GM18502 (cell line): ENCODE measurements at regions not wholly inside any gene's neighbourhood (a gene's known extent, or its start where the extent isn't known, plus 50 kb on each side); places are given as distances from the start of the nearest gene placed in this dataset.

Experiments
- ATAC-seq: cut with Tn5 transposase; IDR thresholded peaks from one replicate; pipeline ENCODE4 v1.9.1; 2021; ENCODE audit warnings: mild to moderate bottlenecking; ENCODE audit not compliant: unreplicated experiment, poor library complexity

DNA sequence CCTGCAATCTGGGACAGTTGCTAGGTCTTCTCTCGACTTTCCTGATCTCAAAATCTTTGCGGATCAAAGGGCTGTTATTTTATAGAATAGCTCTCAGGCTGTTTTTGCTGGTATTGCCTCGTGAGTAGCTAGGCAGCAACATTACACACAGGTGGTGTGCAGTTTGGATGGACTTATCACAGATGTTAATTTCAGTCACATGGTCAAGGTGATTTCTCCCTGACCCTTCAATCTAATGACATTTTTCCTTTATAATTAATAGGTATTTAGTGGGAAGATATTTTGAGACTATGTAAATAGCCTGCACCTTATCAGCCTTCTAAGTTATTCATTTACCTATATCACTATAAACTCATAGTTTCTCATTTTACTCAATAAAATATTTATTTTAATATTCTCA is 309.6 kb upstream of the PRKCQ start:
- ATAC-seq, result no peak

DNA sequence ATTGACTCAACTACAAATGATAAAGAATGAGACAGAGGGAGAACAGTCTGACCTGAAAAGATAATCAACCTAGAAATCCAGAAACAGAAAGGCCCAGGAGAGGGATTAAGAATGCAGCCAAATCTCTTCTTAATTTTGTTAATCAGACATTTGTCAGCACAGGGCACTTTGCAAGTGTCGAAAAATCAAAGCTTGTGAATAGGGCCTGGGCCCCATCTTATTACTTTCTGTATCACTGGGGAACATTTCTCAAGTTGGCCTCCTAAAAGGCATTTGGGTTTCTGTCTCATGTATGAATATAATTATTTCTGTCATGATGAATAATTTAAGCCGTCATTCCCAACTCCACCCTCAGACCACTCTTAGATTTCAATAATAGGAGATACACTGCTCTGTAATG is 308.4 kb upstream of the PRKCQ start:
- ATAC-seq, result no peak

DNA sequence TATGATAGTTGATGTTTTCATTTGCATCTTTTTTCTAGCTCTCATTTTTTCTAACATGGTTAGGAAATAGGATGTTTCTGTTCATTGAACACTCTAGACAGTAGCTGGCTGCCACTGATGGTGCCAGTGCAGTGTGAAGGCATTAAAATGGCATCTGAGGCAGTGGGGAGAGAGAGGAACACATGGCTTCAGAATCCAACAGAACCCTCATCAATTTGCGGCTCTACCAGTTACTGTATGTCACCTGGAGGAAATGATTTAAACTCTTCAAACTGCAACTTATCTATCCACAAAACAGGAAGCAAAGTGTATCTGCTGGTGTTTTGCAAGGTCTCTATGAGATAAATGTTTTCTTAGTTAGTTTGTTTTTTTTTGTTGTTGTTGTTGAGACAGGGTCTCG is 305.2 kb upstream of the PRKCQ start:
- ATAC-seq, result no peak

DNA sequence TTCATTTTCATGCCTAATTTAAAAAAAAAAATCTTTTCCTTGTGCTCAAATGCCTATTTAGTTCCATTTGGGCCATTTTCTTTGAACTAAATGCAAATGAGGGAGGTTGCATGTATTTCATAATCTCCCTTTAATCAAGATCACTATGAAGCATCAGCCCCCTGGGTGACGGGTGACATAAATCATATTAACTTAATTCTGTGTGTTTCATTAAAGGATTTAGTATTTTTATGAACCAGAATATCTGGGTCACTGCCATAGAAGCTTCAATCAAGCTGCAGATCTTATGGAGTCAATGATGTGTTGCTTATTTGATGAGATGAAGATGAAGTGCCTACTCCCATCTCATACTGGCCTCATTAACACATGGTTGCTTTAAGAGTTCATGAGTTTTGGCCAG is 301.9 kb upstream of the PRKCQ start:
- ATAC-seq, result no peak

DNA sequence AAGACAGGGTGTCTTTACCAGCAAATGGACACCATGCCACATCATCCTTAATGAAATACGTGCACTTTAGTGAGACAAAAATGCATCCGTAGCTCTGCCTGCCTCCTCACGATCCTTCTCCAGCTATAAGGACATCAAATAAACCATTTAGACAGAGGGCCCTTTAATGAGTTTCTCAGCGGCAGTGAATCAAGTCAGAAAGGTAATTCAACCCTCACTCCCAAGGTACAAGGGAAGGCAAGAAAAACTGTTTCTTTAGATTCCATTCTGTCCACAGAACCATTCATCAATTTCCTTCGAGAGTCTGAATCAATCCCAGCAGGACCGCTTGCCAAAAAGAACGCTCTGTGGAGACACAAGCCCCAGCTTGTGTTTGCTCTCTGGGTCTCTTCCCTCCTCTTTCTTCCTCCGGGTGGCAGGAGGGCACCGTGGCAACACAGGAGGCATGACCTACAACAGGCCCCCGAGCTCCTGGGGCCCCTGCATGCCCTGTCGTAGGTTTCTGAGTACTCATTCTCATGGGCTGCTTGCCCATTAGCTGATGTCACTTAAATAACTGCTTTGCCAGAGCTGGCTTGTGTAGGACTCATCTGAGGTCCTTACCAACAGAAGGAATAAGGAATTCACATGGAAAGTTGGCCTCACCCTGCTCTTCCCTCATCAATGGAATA is 297.8 kb upstream of the PRKCQ start:
- ATAC-seq, result no peak

DNA sequence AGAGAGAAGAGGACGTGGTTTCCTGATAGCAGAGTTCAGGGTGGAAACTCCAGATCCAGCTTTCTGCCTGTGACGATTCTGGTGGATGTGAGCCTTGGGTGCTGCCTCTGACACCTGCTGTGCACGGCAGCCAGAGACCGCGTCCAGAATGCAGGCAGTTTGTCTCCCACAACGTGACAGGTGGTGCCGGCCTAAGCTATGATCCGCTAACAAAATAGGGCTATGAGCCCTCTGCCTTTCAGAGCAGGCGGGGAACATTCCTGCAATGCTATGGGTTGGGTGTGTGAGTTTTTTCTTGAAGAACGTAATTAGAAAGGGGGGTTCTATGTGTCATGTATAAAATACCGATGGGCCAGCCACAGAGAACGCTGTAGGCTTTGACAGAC is 297.3 kb upstream of the PRKCQ start:
- ATAC-seq, result no peak

DNA sequence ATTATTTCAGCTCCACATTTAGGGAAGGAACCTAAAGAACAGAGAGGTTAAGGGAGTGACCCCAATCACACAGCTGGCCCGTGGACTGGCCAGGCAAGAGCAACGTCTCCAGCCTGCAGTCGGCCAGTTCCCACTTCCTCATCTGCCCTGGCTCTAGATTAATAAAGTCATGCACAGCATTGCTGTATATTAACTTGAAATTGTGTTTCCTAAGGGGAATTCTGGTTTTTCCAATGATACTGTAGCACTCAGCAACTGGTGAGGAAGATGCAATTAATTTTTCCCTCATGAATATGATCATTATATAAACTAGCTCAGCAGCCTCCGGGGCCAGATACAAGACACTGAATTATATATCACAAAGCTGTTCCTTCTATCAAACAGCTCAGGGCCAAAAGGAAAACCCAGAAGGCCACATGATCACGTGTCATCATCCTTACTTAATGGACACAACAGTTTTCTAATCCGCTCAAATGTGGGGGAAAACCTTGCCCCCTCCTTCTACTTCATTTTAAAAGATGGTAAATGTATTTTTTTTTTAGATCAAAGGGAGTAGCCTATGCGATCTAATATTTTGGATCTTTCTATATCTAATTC is 295.3 kb upstream of the PRKCQ start:
- no peak for ATAC-seq

DNA sequence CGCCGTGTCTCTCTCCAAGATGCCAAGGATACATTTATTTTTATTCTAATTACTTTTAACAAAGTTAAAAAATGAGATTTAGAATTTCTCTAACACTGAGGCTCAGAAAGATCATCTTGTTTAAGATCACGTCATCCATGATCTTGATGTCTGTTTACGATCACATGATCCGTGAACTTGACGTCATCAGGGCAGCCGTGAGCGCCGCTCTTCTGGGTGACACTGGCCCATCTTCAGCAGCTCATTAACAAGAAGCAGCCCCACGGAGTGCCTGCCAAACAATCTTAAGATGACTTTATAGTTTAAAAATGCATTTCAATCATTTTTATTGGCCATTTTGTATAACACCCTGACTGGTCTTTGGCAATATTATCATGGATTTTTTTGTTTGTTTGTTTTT is 291.1 kb upstream of the PRKCQ start:
- no peak for ATAC-seq

DNA sequence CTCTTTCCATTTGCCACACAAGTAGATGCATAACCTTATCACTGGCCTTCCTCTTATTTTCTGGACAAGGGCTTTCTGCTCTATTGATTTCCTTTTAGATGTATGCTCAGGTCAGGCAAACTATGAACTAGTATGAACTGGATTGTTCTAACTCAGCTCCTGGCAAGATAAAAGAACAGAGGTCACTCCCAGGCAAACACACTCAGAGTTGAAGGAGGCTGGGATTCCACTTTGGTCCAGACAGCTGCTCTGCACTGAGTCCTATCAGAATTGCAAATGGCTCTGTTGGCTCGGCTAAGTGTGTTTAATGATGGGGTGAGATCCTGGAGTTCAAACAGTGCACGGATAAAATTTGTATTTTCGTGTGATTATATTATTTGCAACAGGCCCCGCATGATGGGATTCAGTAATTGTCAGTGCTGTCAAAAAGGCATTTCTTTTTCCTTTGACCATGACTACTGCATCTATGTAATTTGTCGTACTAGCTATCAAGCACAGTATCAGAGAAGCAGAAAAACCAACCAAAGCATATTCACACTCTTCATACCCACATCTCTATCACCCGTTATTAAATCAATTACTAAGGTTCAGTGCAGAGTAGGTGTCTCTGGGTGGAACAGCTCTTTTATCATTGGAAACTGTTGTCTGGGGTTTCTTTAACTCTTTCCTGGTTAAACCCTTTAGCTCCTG is 288.1 kb upstream of the PRKCQ start:
- no peak for ATAC-seq

DNA sequence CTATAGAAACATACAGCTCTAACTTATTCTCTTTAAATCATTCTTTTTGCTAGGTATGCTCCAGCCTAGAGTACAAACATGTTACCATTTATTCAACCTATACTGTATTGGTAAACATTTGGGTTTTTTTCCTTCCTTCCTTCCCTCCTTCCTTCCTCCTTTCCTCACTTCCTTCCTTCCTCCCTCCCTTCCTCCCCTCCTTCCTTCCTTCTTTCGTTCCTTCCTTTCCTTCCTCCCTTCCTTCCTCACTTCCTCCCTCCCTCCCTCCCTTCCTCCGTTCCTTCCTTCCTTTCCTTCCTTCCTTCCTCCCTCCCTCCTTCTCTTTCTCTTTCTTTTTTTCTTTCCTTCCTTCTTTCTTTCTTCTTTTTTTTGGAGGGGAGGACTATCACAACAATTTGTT is 286.7 kb upstream of the PRKCQ start:
- no peak for ATAC-seq

DNA sequence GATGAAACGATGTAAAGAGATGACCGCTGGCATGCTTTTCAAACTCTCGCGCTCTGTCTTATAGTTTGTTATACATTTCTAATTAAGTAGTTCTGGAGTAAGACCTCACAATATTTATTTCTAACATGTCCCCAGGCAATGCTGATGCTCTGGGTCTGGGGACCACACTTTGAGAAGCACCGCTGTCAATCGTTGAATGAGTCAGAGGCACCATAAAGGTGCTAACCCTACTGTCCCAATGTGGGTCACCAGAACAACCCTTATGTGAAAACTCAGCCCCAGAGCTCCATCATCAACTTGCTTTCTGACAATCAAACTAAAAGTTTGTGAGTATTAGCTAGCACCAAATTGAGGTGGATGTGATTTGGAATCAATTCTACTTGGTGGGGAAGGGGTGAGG is 284.1 kb upstream of the PRKCQ start:
- ATAC-seq, result no peak

DNA sequence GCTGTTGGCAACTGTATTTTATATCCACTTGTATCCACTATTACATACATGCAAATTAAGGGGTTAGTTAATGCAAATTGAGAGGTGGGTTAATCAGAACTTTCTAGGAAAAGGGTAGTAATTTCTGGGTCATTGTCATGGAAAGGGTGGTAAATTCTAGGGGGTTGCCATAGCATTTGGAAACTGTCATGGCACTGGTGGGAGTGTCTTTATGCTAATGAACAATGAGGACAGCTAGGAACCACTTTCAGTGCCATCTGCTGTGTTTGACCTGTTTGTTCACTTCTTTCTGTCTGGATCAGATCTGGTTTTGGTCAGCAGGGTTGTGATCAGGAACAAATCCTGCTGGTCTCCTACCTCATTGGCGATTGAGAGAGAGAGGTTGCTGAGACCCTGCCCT is 283.3 kb upstream of the PRKCQ start:
- no peak for ATAC-seq

DNA sequence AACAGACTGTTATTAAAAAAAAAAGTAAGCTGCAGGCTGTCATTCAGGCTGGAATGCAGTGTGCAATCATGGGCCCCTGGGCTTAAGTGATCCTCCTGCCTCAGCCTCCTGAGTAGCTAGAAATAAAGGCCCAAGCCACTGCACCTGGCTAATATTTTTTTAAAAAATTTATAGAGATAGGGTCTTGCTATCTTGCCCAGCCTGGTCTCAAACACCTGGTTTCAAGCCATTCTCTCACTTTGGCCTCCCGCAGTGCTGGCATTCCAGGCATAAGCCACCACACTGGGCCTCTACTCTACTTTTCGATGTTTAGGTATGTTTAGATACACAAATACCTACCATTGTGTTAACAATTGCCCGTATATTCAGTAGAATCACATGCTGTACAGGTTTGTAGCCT is 270.4 kb upstream of the PRKCQ start:
- ATAC-seq, result no peak

DNA sequence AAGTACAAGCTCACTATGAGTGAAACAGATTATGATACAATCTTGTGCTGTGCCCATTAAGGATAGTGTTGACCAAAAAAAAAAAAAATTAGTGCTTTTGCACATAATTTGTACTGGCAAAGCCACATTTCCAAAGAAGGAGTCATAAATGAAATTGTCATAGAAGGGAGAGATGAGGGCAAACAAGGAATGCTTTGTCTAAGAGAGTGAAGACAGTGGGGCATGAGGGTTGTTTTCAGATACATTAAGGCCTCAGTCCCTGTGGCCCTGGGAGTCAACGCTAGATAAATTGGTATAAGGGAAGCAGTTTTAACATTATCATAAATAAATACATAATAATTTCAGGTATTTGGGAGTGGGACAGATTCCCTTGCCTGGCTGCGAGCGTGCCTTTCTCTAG is 267.5 kb upstream of the PRKCQ start:
- ATAC-seq, result no peak

DNA sequence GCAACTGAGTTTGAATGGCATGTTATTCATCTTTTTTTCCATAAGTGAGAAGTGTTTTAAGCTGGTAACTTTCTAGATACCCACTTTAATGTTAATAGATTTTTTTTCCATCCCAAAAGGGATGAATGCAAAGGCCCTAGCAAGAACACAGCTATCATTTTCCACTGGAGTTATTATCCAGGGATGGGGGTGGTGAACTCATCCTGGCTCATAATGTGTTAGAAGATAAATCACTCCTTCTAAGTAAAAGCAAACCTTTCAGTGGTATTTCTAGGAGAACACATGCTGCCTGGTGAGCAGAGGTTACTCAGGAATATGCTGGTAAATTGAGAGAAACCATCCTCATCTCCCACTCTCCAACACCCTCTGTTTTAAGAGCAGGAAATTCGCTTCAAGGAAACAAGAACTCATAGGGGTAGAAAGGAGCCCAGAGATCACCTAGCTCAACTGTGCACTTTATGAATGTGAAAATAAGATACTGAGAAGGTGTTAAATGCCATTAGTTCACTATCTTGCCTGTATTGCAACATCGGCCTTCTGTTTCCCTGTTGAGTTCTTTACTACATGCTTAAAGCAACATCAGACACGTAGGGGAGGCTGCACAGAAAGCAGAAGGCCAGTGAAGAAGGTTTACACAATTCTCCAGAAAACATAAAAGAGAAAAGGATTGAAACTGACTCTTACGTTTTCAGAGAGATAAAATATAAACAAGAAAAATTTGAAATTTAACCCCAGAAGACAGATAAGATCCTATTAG is 264.0 kb upstream of the PRKCQ start:
- ATAC-seq, result no peak

DNA sequence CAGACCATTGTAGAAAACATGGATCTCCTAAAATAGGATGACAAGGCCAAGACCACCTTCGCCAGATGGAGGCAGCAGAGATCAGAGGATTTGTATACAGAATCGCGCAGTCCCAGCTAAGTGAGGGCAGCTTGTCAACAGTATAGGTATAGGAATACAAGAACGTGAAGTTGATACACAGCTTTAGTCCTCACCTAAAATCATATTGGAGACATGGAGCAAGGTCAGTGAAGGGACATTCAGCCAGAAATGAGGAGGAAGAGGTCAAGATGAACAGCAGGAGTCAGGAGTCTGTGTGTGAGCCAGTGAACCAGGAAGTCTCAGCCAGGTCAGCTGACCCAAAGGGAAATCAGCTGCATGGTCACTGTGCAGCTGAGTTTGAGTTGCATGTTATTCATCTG is 263.4 kb upstream of the PRKCQ start:
- no peak for ATAC-seq

DNA sequence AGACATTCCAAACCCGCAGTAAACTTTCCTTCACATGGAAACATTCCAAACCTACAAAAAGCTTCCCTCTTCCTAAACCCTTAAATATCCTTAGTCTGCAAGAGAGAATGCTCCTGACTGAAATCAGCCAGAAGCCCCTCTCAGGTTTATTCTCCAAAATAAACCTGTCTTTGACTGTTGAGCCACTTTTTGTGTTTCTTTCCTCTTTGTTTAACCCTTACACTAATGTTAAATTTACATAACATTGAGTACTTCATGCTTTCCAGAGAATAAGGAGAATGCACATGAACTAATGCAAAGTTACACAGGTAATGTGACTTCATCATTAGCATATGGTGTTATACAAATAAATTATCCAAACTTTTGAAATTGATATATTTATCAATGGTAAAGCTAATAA is 262.6 kb upstream of the PRKCQ start:
- no peak for ATAC-seq

DNA sequence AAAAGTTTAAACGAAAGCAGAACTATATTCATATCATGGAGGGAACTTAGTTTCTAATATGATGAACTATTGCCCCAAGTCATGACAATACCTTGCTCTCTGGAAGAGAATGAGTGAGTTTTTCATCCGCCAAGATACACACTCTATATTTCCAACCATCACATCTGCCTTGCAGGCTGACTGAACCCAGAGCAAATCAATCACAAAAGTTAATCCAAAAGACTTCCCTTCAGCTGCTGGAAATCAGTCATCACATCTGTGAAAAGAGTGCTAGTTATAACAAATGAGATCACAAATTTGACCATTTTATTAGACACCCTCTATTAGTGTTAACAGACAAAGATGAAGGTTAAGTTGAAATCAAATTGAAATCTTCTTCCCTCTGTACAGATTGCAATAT is 261.7 kb upstream of the PRKCQ start:
- ATAC-seq, result no peak

DNA sequence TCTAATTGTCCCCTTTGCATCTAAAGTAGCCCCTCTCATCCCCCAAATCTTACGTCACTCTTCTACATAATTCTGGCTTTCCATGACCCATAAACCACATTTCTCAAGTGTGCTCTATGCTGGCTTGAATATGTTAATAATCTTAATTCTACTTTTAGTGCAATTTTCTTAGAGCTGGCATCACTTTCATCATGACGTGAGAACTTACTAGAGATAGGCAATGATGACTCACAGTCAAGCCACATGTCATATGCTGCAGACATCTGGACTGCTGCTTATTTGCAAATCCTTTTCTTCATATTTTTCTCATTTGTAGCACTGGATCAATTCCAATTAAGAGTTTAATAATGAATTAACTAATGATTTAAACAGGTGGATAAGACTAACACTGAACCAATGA is 260.7 kb upstream of the PRKCQ start:
- ATAC-seq, result no peak

DNA sequence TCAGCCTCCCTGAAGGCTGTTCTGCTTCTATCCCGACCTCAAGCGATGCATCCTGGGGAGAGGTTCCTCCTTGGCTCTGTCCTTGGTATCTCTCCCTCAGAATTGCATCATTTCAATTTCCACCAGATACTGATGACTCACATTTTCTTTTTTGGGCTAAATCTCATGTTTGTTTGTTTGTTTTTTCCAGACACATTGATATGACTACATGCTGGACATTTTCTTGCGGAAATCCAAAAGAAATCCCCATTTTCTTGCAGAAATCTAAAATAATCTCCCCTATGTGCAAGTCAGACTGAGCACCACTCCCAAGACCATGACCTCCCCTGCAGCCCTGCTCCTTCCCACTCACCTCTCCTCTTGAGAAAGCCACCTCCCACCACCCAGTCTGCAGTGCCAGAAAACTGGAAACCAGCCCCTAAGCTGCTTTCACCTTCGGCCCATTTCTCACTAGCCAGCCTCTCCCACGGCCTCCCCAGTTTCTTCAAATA is 260.2 kb upstream of the PRKCQ start:
- no peak for ATAC-seq

DNA sequence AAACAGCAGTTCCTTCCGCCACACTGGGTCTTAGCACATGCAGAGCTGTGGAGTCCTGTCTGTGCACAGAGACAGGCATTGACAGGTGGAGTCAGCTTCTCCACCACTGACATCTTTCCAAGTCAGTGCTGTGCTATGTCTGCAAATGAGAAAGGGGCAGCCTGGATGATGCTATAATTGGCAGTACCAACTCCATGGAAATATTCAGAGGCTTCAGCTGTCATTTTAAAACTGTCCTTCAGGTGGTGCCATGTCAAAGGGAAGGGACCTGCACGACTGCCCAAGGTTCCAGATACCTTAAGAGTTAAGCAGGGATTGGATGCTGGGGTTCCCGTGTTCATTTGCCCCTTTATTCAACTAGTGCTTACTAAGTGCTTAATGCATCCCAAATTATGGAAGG is 258.0 kb upstream of the PRKCQ start:
- no peak for ATAC-seq
